MCF 10A (cell line): ENCODE measurements at regions not wholly inside any gene's neighbourhood (a gene's known extent, or its start where the extent isn't known, plus 50 kb on each side); places are given as distances from the start of the nearest gene placed in this dataset.

Experiments
- BruUV-seq: library from RNA; stranded (reverse); fragments of 400-500 nt; replicated peaks from 2 replicates; lab custom pipeline; 2021; lab: Mats Ljungman, UMichigan
- CTCF ChIA-PET: fragments of 300-600 bp; sonication (Branson Sonifier 250); formaldehyde crosslinking; extraction: SDS; loops from one replicate; lab custom pipeline; 2021; ENCODE audit warnings: antibody characterized with exemption, inconsistent platforms; lab: Yijun Ruan, JAX
- POLR2A ChIA-PET: fragments of 300-600, 350-650 bp; sonication (Branson Sonifier 250); formaldehyde crosslinking; extraction: SDS; loops from one replicate; lab custom pipeline; 2020; ENCODE audit warnings: antibody characterized with exemption, inconsistent platforms; lab: Yijun Ruan, JAX
- DNase-seq: peaks from one replicate; pipeline ENCODE4 v3.0.0-alpha.2; 2018; ENCODE audit not compliant: unreplicated experiment
- H3K27ac Mint-ChIP-seq: one replicate; pipeline ENCODE4 v1.8.0; 2022; ENCODE audit warnings: mild to moderate bottlenecking, low read depth, mixed read lengths; ENCODE audit not compliant: unreplicated experiment
- H3K27me3 Mint-ChIP-seq: one replicate; pipeline ENCODE4 v1.8.0; 2022; ENCODE audit warnings: mixed read lengths; ENCODE audit not compliant: insufficient read depth, unreplicated experiment
- H3K36me3 Mint-ChIP-seq: one replicate; pipeline ENCODE4 v1.8.0; 2022; ENCODE audit warnings: mild to moderate bottlenecking, moderate library complexity, mixed read lengths; ENCODE audit not compliant: insufficient read depth, unreplicated experiment
- H3K4me1 Mint-ChIP-seq: one replicate; pipeline ENCODE4 v1.8.0; 2022; ENCODE audit warnings: mixed read lengths; ENCODE audit not compliant: insufficient read depth, unreplicated experiment
- H3K4me3 Mint-ChIP-seq: one replicate; pipeline ENCODE4 v1.8.0; 2022; ENCODE audit warnings: mild to moderate bottlenecking, moderate library complexity, mixed read lengths; ENCODE audit not compliant: unreplicated experiment
- H3K9me3 Mint-ChIP-seq: one replicate; pipeline ENCODE4 v1.8.0; 2022; ENCODE audit warnings: mixed read lengths; ENCODE audit not compliant: unreplicated experiment
- CTCF ChIP-seq: fragments of 200-600 bp; IDR thresholded peaks from one replicate; pipeline ENCODE4 v1.8.0; 2022; ENCODE audit warnings: antibody characterized with exemption, mild to moderate bottlenecking; ENCODE audit not compliant: unreplicated experiment
- intact Hi-C: fragments of 100-400 bp; cut with micrococcal nuclease; formaldehyde crosslinking; loops from 2 replicates; pipeline ENCODE4 v1.14.1; 2022

GRCh38 chr3:87461036-87461435 lies 184.7 kb upstream of the POU1F1 start:
- Mint-ChIP-seq H3K27ac (peak overlapping the region; percentile 77), H3K27me3 (no peaks in the 10 kb centered on the region), H3K4me3 (no peak overlapping the region), H3K9me3 (no peaks in the 10 kb centered on the region), H3K4me1 (peaks cover 21% of the 10 kb centered on the region), H3K36me3 (no peaks in the 10 kb centered on the region)
- intact Hi-C loops: no loop called here
- CTCF ChIA-PET: interaction anchor here (0.6 to 2.2 kb wide), 5 partner anchors 92 to 571 kb away, joined by 3 to 9 read pairs (median 3); no protein-coding TSS in a partner anchor
- no TSS peak for BruUV-seq
- no peak for TF ChIP-seq CTCF
- POLR2A ChIA-PET: no interaction called here
- peak; percentile 66 for DNase-seq

- H3K4me1 Mint-ChIP-seq: no peaks in the 10 kb centered on the region
Measured at GRCh38 chr3:87448558-87448957, 172.2 kb upstream of the POU1F1 start.

GRCh38 chr3:87446849-87447387 lies 170.5 kb upstream of the POU1F1 start:
- no peaks in the 10 kb centered on the region for H3K9me3 Mint-ChIP-seq
- no peak overlapping the region for H3K4me3 Mint-ChIP-seq
- ChIA-PET CTCF (interaction anchor here (0.6 to 1.3 kb wide), 2 partner anchors 18 to 531 kb away, joined by 3 to 4 read pairs; no protein-coding TSS in a partner anchor), POLR2A (no interaction called here)
- no peaks in the 10 kb centered on the region for H3K4me1 Mint-ChIP-seq
- no peak for DNase-seq
- H3K36me3 Mint-ChIP-seq: no peaks in the 10 kb centered on the region
- no TSS peak for BruUV-seq
- no peaks in the 10 kb centered on the region for H3K27me3 Mint-ChIP-seq
- H3K27ac Mint-ChIP-seq: no peak overlapping the region
- intact Hi-C loops: no loop called here
- no peak for TF ChIP-seq CTCF

More at GRCh38 chr3:87448558-87448957, 172.2 kb upstream of the POU1F1 start:
- CTCF ChIA-PET: no interaction called here
- Mint-ChIP-seq H3K36me3 (no peaks in the 10 kb centered on the region), H3K4me3 (no peak overlapping the region), H3K27ac (no peak overlapping the region), H3K27me3 (no peaks in the 10 kb centered on the region), H3K9me3 (no peaks in the 10 kb centered on the region)
- POLR2A ChIA-PET: no interaction called here
- no peak for TF ChIP-seq CTCF
- BruUV-seq: no TSS peak
- no peak for DNase-seq
- intact Hi-C loops: no loop called here

- no TSS peak for BruUV-seq
- DNase-seq: no peak
- intact Hi-C loops: no loop called here
- Mint-ChIP-seq H3K27me3 (no peaks in the 10 kb centered on the region), H3K4me1 (peaks cover 6% of the 10 kb centered on the region), H3K36me3 (no peaks in the 10 kb centered on the region), H3K27ac (no peak overlapping the region), H3K4me3 (no peak overlapping the region), H3K9me3 (no peaks in the 10 kb centered on the region)
- POLR2A ChIA-PET: interaction anchor here (0.9 kb wide), 1 partner anchor 15 kb away, joined by 5 read pairs; no protein-coding TSS in a partner anchor
- TF ChIP-seq CTCF: no peak
- CTCF ChIA-PET: no interaction called here
Measured at GRCh38 chr3:87442470-87442869, 166.1 kb upstream of the POU1F1 start.
